ENCODE measurements at regions not wholly inside any gene's neighbourhood (a gene's known extent, or its start where the extent isn't known, plus 50 kb on each side); places are given as distances from the start of the nearest gene placed in this dataset.

DNA sequence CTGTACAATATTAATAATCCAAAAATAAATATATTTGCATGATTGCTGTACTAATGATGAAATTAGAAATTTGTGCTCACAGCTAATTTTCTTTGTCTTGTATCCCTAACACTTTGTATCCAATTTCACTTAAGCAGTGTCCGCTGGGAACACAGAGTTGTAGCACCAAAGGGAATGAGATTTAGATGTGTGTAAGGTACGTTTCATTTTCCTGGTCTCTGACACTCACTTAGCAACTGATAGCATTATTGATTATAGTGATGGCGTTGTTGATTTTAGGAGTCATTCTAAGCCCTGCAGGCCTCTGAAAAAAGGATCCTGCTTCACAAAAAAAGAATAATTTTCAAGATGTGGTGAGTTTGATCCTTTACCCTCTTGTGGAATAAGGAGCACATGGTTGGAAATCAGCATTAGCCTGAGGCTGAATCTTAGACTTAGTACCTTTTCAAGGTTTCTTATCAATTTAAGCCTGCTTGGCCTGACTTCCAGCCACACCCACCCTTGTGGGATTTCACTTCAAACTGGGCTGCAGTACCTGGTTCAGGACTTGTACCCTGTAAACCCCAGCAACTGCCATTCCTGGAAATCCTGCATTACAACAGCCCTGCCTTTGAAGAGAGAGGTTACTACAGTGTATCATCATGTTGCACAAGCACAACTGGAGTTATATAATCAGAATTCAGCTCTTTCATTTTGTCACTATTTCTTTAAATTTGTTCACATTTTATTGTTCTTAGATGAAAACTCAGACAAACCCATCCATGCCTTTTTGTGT is 116.2 kb downstream of the RND3 start:
- Mint-ChIP-seq H3K27ac (no peak overlapping the region), H3K4me1 (no peaks in the 10 kb centered on the region), H3K36me3 (no peaks in the 10 kb centered on the region), H3K27me3 (ENCODE audit: low read depth in 2 of 2) (no peaks in the 10 kb centered on the region), H3K4me3 (no peak overlapping the region), H3K9me3 (peaks cover 4 to 15% of the 10 kb centered on the region in 2 donors)
- Histone ChIP-seq H3K36me3 (ENCODE audit: control insufficient read depth, insufficient read depth, low read length) (no peaks in the 10 kb centered on the region), H3K4me3 (ENCODE audit: low read length) (no peak overlapping the region), H3K27ac (ENCODE audit: low read length) (no peak overlapping the region), H3K4me1 (ENCODE audit: control insufficient read depth, insufficient read depth, low read length) (no peaks in the 10 kb centered on the region), H3K27me3 (ENCODE audit: control insufficient read depth, insufficient read depth, low read length) (no peaks in the 10 kb centered on the region), H3K9me3 (ENCODE audit: control insufficient read depth, insufficient read depth, low read length) (peaks cover 10% of the 10 kb centered on the region)
- TF ChIP-seq, protein P1, sequence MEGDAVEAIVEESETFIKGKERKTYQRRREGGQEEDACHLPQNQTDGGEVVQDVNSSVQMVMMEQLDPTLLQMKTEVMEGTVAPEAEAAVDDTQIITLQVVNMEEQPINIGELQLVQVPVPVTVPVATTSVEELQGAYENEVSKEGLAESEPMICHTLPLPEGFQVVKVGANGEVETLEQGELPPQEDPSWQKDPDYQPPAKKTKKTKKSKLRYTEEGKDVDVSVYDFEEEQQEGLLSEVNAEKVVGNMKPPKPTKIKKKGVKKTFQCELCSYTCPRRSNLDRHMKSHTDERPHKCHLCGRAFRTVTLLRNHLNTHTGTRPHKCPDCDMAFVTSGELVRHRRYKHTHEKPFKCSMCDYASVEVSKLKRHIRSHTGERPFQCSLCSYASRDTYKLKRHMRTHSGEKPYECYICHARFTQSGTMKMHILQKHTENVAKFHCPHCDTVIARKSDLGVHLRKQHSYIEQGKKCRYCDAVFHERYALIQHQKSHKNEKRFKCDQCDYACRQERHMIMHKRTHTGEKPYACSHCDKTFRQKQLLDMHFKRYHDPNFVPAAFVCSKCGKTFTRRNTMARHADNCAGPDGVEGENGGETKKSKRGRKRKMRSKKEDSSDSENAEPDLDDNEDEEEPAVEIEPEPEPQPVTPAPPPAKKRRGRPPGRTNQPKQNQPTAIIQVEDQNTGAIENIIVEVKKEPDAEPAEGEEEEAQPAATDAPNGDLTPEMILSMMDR (IDR thresholded peaks at IDR 0.05), result no peak
- 77% methylated on average over 3 of the region's 3 CpGs for WGBS (ENCODE audit: insufficient coverage)
- DNase-seq (no peak), ATAC-seq (no peak)
- intact Hi-C loops (cut with micrococcal nuclease), result no loop called here

DNA sequence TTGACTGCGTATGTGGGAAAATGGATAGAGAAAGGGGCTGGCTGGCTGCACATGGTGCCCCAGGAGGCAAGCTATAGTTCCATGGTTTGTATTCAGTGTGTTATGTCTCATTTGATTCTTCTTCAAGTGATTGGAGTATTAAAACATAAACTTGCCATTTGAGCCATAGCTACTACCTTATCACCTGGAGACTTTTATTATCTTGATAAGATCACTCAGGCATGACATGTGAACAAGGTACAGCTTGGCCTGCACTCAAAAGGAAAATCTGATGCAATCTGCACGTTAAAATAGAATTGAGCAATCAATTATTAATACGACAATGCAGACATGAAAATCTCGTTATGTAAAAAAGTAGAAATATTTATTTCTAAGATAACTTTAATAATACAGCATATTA is 116.9 kb downstream of the RND3 start:
- H3K4me1 Mint-ChIP-seq, result no peaks in the 10 kb centered on the region
- no peaks in the 10 kb centered on the region for H3K27me3 ChIP-seq (ENCODE audit: control insufficient read depth, insufficient read depth, low read length)
- intact Hi-C loops (cut with micrococcal nuclease), result no loop called here
- ATAC-seq (no peak), DNase-seq (no peak)
- H3K9me3 Mint-ChIP-seq, result peaks cover 4 to 15% of the 10 kb centered on the region in 2 donors
- H3K4me3 Mint-ChIP-seq, result no peak overlapping the region
- no peaks in the 10 kb centered on the region for H3K36me3 Mint-ChIP-seq
- H3K27me3 Mint-ChIP-seq (ENCODE audit: low read depth in 2 of 2), result no peaks in the 10 kb centered on the region
- peaks cover 10% of the 10 kb centered on the region for H3K9me3 ChIP-seq (ENCODE audit: control insufficient read depth, insufficient read depth, low read length)
- no peak overlapping the region for H3K27ac Mint-ChIP-seq
- no peaks in the 10 kb centered on the region for H3K4me1 ChIP-seq (ENCODE audit: control insufficient read depth, insufficient read depth, low read length)
- H3K36me3 ChIP-seq (ENCODE audit: control insufficient read depth, insufficient read depth, low read length), result no peaks in the 10 kb centered on the region
- TF ChIP-seq, protein P1 (IDR thresholded peaks at IDR 0.05), result no peak
- H3K4me3 ChIP-seq (ENCODE audit: low read length), result no peak overlapping the region
- no peak overlapping the region for H3K27ac ChIP-seq (ENCODE audit: low read length)
- 68% methylated on average over 2 of the region's 4 CpGs for WGBS (ENCODE audit: insufficient coverage)

DNA sequence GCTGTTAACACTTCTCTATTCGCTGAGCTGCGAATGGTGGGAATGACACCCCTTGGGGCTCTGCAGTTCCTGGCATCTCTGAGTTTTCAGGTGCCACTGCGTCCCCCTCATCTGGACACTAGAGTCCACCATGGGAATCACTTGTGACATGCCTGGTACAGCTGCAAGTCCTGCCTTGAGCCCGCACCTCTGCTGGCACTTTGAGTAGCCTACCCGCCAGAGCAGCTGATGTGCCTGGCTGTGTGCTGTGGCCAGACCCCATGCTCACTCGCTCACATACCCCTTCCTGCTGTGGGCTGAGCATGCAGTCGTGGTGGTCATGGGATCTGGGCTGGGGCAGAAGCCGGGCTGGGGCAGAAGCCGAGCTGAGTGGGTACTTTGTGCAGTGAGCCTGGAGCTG is 117.6 kb downstream of the RND3 start:
- intact Hi-C loops (cut with micrococcal nuclease), result no loop called here
- no peak overlapping the region for H3K4me3 ChIP-seq (ENCODE audit: low read length)
- no peak overlapping the region for H3K27ac Mint-ChIP-seq
- H3K4me1 Mint-ChIP-seq, result no peaks in the 10 kb centered on the region
- no peaks in the 10 kb centered on the region for H3K36me3 ChIP-seq (ENCODE audit: control insufficient read depth, insufficient read depth, low read length)
- no peaks in the 10 kb centered on the region for H3K4me1 ChIP-seq (ENCODE audit: control insufficient read depth, insufficient read depth, low read length)
- H3K4me3 Mint-ChIP-seq, result no peak overlapping the region
- ATAC-seq (no peak), DNase-seq (no peak)
- H3K27me3 ChIP-seq (ENCODE audit: control insufficient read depth, insufficient read depth, low read length), result no peaks in the 10 kb centered on the region
- no peaks in the 10 kb centered on the region for H3K27me3 Mint-ChIP-seq (ENCODE audit: low read depth in 2 of 2)
- H3K9me3 Mint-ChIP-seq, result peaks cover 2 to 13% of the 10 kb centered on the region in 2 donors
- no peaks in the 10 kb centered on the region for H3K36me3 Mint-ChIP-seq
- TF ChIP-seq, protein P1 (IDR thresholded peaks at IDR 0.05), result no peak
- 93% methylated on average over 9 of the region's 9 CpGs for WGBS (ENCODE audit: insufficient coverage)
- H3K27ac ChIP-seq (ENCODE audit: low read length), result no peak overlapping the region
- peaks cover 10% of the 10 kb centered on the region for H3K9me3 ChIP-seq (ENCODE audit: control insufficient read depth, insufficient read depth, low read length)

DNA sequence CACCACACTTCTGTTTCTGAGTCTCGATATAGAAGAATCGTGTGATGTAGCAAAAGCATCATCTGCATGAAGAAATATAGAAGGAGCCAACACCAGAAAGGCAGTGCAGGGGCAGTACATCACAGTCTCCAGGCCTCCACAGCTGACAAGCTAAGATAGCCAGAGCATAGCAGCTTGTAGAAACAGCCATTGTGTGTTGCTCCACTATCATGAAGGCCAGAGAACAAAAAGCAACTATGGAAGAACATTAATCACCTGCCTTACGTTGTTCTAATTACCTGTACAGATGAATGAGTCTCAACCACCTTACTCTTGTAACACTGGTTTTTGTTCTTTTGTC is 129.0 kb downstream of the RND3 start:
- no peak for ATAC-seq

More for the DNA sequence above, 129.0 kb downstream of the RND3 start:
- Histone ChIP-seq H3K27me3 (ENCODE audit: control insufficient read depth, insufficient read depth, low read length) (no peaks in the 10 kb centered on the region), H3K36me3 (ENCODE audit: control insufficient read depth, insufficient read depth, low read length) (no peaks in the 10 kb centered on the region), H3K27ac (ENCODE audit: low read length) (no peak overlapping the region), H3K9me3 (ENCODE audit: control insufficient read depth, insufficient read depth, low read length) (no peaks in the 10 kb centered on the region), H3K4me1 (ENCODE audit: control insufficient read depth, insufficient read depth, low read length) (no peaks in the 10 kb centered on the region), H3K4me3 (ENCODE audit: low read length) (no peak overlapping the region)
- Mint-ChIP-seq H3K27ac (no peak overlapping the region), H3K4me3 (no peak overlapping the region), H3K36me3 (no peaks in the 10 kb centered on the region), H3K27me3 (ENCODE audit: low read depth in 2 of 2) (no peaks in the 10 kb centered on the region), H3K4me1 (no peaks in the 10 kb centered on the region), H3K9me3 (peaks cover 9 to 16% of the 10 kb centered on the region in 2 donors)
- no peak for DNase-seq
- intact Hi-C loops (cut with micrococcal nuclease), result no loop called here
- TF ChIP-seq, protein P1 (IDR thresholded peaks at IDR 0.05), result no peak
- 80% methylated on average over 3 of the region's 3 CpGs for WGBS (ENCODE audit: insufficient coverage)
